ENCODE measurements at regions not wholly inside any gene's neighbourhood (a gene's known extent, or its start where the extent isn't known, plus 50 kb on each side); places are given as distances from the start of the nearest gene placed in this dataset.

- no peak for TF ChIP-seq EZH2 (IDR thresholded peaks at IDR 0.05; ENCODE audit: insufficient read depth, poor library complexity, severe bottlenecking)
- TF ChIP-seq EZH2phosphoT487 (IDR thresholded peaks at IDR 0.05; ENCODE audit: insufficient read depth, low read depth), result no peak
Observed at GRCh38 chr21:35713914-35714313, 346.4 kb downstream of the SETD4 start.
